Smooth muscle cell (in vitro differentiated cells): ENCODE measurements at regions not wholly inside any gene's neighbourhood (a gene's known extent, or its start where the extent isn't known, plus 50 kb on each side); places are given as distances from the start of the nearest gene placed in this dataset.

Experiments used
- DNase-seq: peaks from one replicate; lab custom pipeline; 2025; ENCODE audit not compliant: unreplicated experiment; lab: John Stamatoyannopoulos, UW
- H2AFZ ChIP-seq: fragments of 200-600 bp; sonication (generic); 2 replicates; pipeline ENCODE4 v1.6.0; 2016; ENCODE audit warnings: antibody characterized with exemption, low read depth, mild to moderate bottlenecking
- H3F3A ChIP-seq: fragments of 200-600 bp; sonication (generic); 2 replicates; pipeline ENCODE4 v1.6.0; 2017; ENCODE audit warnings: antibody characterized with exemption, low read depth
- H3K27ac ChIP-seq: fragments of 200-600 bp; sonication (generic); 2 replicates; pipeline ENCODE4 v1.5.1; 2016; ENCODE audit warnings: low read depth, mild to moderate bottlenecking
- H3K27me3 ChIP-seq: fragments of 200-600 bp; sonication (generic); 2 replicates; pipeline ENCODE4 v1.6.1; 2016; ENCODE audit warnings: low read depth, mild to moderate bottlenecking
- H3K36me3 ChIP-seq: fragments of 200-600 bp; sonication (generic); 2 replicates; pipeline ENCODE4 v1.5.1; 2016; ENCODE audit warnings: low read depth
- H3K4me1 ChIP-seq: fragments of 200-600 bp; sonication (generic); 2 replicates; pipeline ENCODE4 v1.5.1; 2016; ENCODE audit warnings: low read depth
- H3K4me2 ChIP-seq: fragments of 200-600 bp; sonication (generic); 2 replicates; pipeline ENCODE4 v1.6.0; 2016; ENCODE audit warnings: mild to moderate bottlenecking
- H3K4me3 ChIP-seq: fragments of 200-600 bp; sonication (generic); 2 replicates; pipeline ENCODE4 v1.5.1; 2016; ENCODE audit warnings: mild to moderate bottlenecking
- H3K79me2 ChIP-seq: fragments of 200-600 bp; sonication (generic); 2 replicates; pipeline ENCODE4 v1.6.0; 2016; ENCODE audit warnings: low read depth, mild to moderate bottlenecking
- H3K9ac ChIP-seq: fragments of 200-600 bp; sonication (generic); 2 replicates; pipeline ENCODE4 v1.6.0; 2016; ENCODE audit warnings: low read depth
- H3K9me3 ChIP-seq: fragments of 200-600 bp; sonication (generic); replicated peaks from 2 replicates; pipeline ENCODE4 v1.5.1; 2016; ENCODE audit warnings: low read depth
- H4K20me1 ChIP-seq: fragments of 200-600 bp; sonication (generic); 2 replicates; pipeline ENCODE4 v1.6.0; 2016; ENCODE audit warnings: low read depth
- CTCF ChIP-seq: fragments of 200-600 bp; sonication (generic); IDR thresholded peaks from 2 replicates; pipeline ENCODE4 v1.5.1; 2017; ENCODE audit warnings: borderline replicate concordance, mild to moderate bottlenecking, antibody characterized with exemption; ENCODE audit not compliant: insufficient read depth, poor library complexity, severe bottlenecking
- WGBS: methylation state at CpG from one replicate; pipeline ENCODE4 v1.1.7; 2016; ENCODE audit warnings: low lambda C conversion rate; 5-methylcytosine and 5-hydroxymethylcytosine counted together

- TF ChIP-seq CTCF: no peak
- no peaks in the 10 kb centered on the region for H3K36me3 ChIP-seq
Measured at GRCh38 chr2:198762441-198762840, 695.3 kb downstream of the SATB2 start.

GRCh38 chr2:198757069-198757468 is 700.7 kb downstream of the SATB2 start:
- H4K20me1 ChIP-seq: no peaks in the 10 kb centered on the region
- no peak for TF ChIP-seq CTCF
- 82% methylated on average over 3 of the region's 3 CpGs for WGBS

More at GRCh38 chr2:198762441-198762840, 695.3 kb downstream of the SATB2 start:
- H3K9ac ChIP-seq: no peak overlapping the region
- no peak overlapping the region for H3K27ac ChIP-seq
- no peaks in the 10 kb centered on the region for H3K4me1 ChIP-seq
- no peaks in the 10 kb centered on the region for H3K9me3 ChIP-seq
- no peaks in the 10 kb centered on the region for H3K27me3 ChIP-seq
- no peak overlapping the region for H2AFZ ChIP-seq
- no peaks in the 10 kb centered on the region for H4K20me1 ChIP-seq
- H3F3A ChIP-seq: no peaks in the 10 kb centered on the region
- no peak overlapping the region for H3K4me2 ChIP-seq
- no peaks in the 10 kb centered on the region for H3K79me2 ChIP-seq
- no peak for DNase-seq
- no peak overlapping the region for H3K4me3 ChIP-seq
- 49% methylated on average over 3 of the region's 3 CpGs for WGBS

GRCh38 chr2:198756166-198756565 is 701.6 kb downstream of the SATB2 start:
- Histone ChIP-seq H3K79me2 (no peaks in the 10 kb centered on the region), H4K20me1 (no peaks in the 10 kb centered on the region), H3F3A (no peaks in the 10 kb centered on the region), H3K9ac (no peak overlapping the region), H3K4me3 (no peak overlapping the region), H2AFZ (no peak overlapping the region), H3K27ac (no peak overlapping the region), H3K4me2 (no peak overlapping the region), H3K4me1 (no peaks in the 10 kb centered on the region), H3K36me3 (no peaks in the 10 kb centered on the region), H3K27me3 (no peaks in the 10 kb centered on the region), H3K9me3 (no peaks in the 10 kb centered on the region)
- no peak for TF ChIP-seq CTCF
- 61% methylated on average over 3 of the region's 3 CpGs for WGBS
- DNase-seq: no peak

More at GRCh38 chr2:198757069-198757468, 700.7 kb downstream of the SATB2 start:
- no peak overlapping the region for H3K9ac ChIP-seq
- no peak overlapping the region for H3K4me3 ChIP-seq
- DNase-seq: no peak
- H3K4me1 ChIP-seq: no peaks in the 10 kb centered on the region
- H2AFZ ChIP-seq: no peak overlapping the region
- H3K27me3 ChIP-seq: no peaks in the 10 kb centered on the region
- no peaks in the 10 kb centered on the region for H3K79me2 ChIP-seq
- H3K9me3 ChIP-seq: no peaks in the 10 kb centered on the region
- H3K27ac ChIP-seq: no peak overlapping the region
- no peaks in the 10 kb centered on the region for H3F3A ChIP-seq
- H3K36me3 ChIP-seq: no peaks in the 10 kb centered on the region
- H3K4me2 ChIP-seq: no peak overlapping the region

- Histone ChIP-seq H3K36me3 (no peaks in the 10 kb centered on the region), H3K4me1 (no peaks in the 10 kb centered on the region), H3K4me3 (no peak overlapping the region), H3K9me3 (no peaks in the 10 kb centered on the region), H3K27me3 (no peaks in the 10 kb centered on the region), H3K4me2 (no peak overlapping the region), H2AFZ (no peak overlapping the region), H3F3A (no peaks in the 10 kb centered on the region), H3K27ac (no peak overlapping the region), H3K9ac (no peak overlapping the region), H3K79me2 (no peaks in the 10 kb centered on the region), H4K20me1 (no peaks in the 10 kb centered on the region)
- DNase-seq: no peak
- no peak for TF ChIP-seq CTCF
- 87% methylated on average over 3 of the region's 3 CpGs for whole genome bisulfite sequencing
Measured at GRCh38 chr2:198753101-198753500, 704.6 kb downstream of the SATB2 start.
